ENCODE measurements at regions not wholly inside any gene's neighbourhood (a gene's known extent, or its start where the extent isn't known, plus 50 kb on each side); places are given as distances from the start of the nearest gene placed in this dataset.

DNA sequence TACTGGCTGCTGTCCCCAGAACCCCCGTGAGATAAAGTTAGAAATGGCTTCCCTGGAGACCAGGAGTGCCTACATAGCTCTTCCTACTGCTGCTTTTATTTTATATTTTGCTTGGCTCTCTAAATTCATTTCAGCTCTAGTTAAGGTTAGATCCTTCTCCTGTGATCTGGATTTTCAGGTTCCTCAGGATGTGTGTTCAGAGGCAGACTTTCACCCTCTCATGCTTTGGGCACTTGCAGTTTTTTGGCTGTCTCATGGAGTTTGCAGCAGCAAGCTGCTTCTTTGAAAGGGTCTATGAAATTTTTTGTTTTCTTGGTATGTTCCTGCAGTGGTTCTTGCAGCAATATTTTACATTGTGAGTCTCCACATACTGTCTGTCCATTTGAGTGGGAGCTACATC is 93.3 kb downstream of the ATP23 start:
- H3K4me1 Mint-ChIP-seq (ENCODE audit: low read depth, unreplicated experiment) = no peaks in the 10 kb centered on the region
- CTCF ChIA-PET = no interaction called here
- Histone ChIP-seq H3K9me3 (peaks cover 14% of the 10 kb centered on the region), H3K36me3 (ENCODE audit: control insufficient read depth, insufficient read depth, low read length) (no peaks in the 10 kb centered on the region), H3K4me1 (no peaks in the 10 kb centered on the region), H3K27me3 (replicated peaks; ENCODE audit: control insufficient read depth, insufficient read depth, low read length) (no peaks in the 10 kb centered on the region), H3K4me3 (ENCODE audit: low read depth, low read length) (no peak overlapping the region)
- H3K27me3 Mint-ChIP-seq (ENCODE audit: insufficient read depth, unreplicated experiment) = peaks cover 3% of the 10 kb centered on the region
- no TSS peak for BruUV-seq (replicated peaks)
- DNase-seq = no peak
- H3K4me3 Mint-ChIP-seq (ENCODE audit: unreplicated experiment) = no peak overlapping the region
- H3K36me3 Mint-ChIP-seq (ENCODE audit: insufficient read depth, unreplicated experiment) = no peaks in the 10 kb centered on the region
- H3K9me3 Mint-ChIP-seq (ENCODE audit: unreplicated experiment) = peaks cover 32% of the 10 kb centered on the region
- intact Hi-C loops (cut with micrococcal nuclease; ENCODE audit: unreplicated experiment) = no loop called here
- no peak overlapping the region for H3K27ac Mint-ChIP-seq (ENCODE audit: unreplicated experiment)
- POLR2A ChIA-PET = no interaction called here
- TF ChIP-seq, protein P1, sequence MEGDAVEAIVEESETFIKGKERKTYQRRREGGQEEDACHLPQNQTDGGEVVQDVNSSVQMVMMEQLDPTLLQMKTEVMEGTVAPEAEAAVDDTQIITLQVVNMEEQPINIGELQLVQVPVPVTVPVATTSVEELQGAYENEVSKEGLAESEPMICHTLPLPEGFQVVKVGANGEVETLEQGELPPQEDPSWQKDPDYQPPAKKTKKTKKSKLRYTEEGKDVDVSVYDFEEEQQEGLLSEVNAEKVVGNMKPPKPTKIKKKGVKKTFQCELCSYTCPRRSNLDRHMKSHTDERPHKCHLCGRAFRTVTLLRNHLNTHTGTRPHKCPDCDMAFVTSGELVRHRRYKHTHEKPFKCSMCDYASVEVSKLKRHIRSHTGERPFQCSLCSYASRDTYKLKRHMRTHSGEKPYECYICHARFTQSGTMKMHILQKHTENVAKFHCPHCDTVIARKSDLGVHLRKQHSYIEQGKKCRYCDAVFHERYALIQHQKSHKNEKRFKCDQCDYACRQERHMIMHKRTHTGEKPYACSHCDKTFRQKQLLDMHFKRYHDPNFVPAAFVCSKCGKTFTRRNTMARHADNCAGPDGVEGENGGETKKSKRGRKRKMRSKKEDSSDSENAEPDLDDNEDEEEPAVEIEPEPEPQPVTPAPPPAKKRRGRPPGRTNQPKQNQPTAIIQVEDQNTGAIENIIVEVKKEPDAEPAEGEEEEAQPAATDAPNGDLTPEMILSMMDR (IDR thresholded peaks at IDR 0.05; ENCODE audit: insufficient read depth in 1 of 2, low read depth in 1 of 2, low read length in 1 of 2, severe bottlenecking in 1 of 2, unreplicated experiment in 1 of 2) = no peak

DNA sequence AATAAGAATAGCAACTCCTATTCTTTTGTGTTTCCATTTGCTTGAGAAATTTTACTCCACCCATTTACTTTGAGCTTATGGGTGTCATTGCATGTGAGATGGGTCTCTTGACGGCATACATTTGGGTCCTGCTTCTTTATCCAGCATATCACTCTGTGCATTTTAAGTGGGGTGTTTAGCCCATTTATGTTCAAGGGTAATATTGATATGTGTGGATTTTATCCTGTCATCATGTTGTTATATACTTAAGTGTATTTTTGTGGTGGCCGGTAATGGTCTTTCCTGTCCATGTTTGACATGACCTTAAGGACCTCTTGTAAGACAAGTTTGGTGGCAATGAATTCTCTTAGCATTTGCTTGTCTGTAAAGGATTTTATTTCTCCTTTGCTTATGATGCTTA is 100.1 kb downstream of the ATP23 start:
- Mint-ChIP-seq H3K4me3 (ENCODE audit: unreplicated experiment) (no peak overlapping the region), H3K27ac (ENCODE audit: unreplicated experiment) (no peak overlapping the region), H3K4me1 (ENCODE audit: low read depth, unreplicated experiment) (no peaks in the 10 kb centered on the region), H3K27me3 (ENCODE audit: insufficient read depth, unreplicated experiment) (no peaks in the 10 kb centered on the region), H3K36me3 (ENCODE audit: insufficient read depth, unreplicated experiment) (no peaks in the 10 kb centered on the region), H3K9me3 (ENCODE audit: unreplicated experiment) (peaks cover 7% of the 10 kb centered on the region)
- peaks cover 4% of the 10 kb centered on the region; the same call in 1 of the 2 replicates for H3K9me3 ChIP-seq
- no peak overlapping the region for H3K4me3 ChIP-seq (ENCODE audit: low read depth, low read length)
- CTCF ChIA-PET = no interaction called here
- H3K36me3 ChIP-seq (ENCODE audit: control insufficient read depth, insufficient read depth, low read length) = no peaks in the 10 kb centered on the region
- TF ChIP-seq, protein P1 (IDR thresholded peaks at IDR 0.05; ENCODE audit: insufficient read depth in 1 of 2, low read depth in 1 of 2, low read length in 1 of 2, severe bottlenecking in 1 of 2, unreplicated experiment in 1 of 2) = no peak
- no peaks in the 10 kb centered on the region for H3K27me3 ChIP-seq (replicated peaks; ENCODE audit: control insufficient read depth, insufficient read depth, low read length)
- no TSS peak for BruUV-seq (replicated peaks)
- intact Hi-C loops (cut with micrococcal nuclease; ENCODE audit: unreplicated experiment) = no loop called here
- POLR2A ChIA-PET = no interaction called here
- no peaks in the 10 kb centered on the region for H3K4me1 ChIP-seq
- DNase-seq = no peak

DNA sequence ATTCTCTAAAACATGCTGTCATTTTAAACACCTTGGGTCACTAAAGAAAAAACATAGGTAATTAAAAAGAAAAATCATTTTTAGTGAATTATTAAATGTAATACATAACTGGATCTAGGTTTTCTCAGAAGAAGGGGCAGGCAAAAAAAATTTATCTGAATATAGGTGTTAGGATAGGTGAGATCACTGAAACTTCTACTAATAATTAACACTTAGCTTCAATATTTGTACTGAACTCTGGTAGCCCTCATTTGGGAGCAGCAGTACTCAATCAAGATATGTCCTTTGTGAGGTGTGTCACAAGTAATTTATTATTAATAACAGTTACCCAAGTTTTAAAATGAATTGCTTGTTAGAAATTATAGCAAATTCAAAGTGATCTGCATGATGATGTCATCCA is 103.6 kb downstream of the ATP23 start:
- ChIA-PET POLR2A (no interaction called here), CTCF (no interaction called here)
- no peaks in the 10 kb centered on the region for H3K27me3 ChIP-seq (replicated peaks; ENCODE audit: control insufficient read depth, insufficient read depth, low read length)
- Mint-ChIP-seq H3K4me1 (ENCODE audit: low read depth, unreplicated experiment) (no peaks in the 10 kb centered on the region), H3K27ac (ENCODE audit: unreplicated experiment) (no peak overlapping the region), H3K4me3 (ENCODE audit: unreplicated experiment) (no peak overlapping the region), H3K27me3 (ENCODE audit: insufficient read depth, unreplicated experiment) (peaks cover 8% of the 10 kb centered on the region), H3K36me3 (ENCODE audit: insufficient read depth, unreplicated experiment) (no peaks in the 10 kb centered on the region), H3K9me3 (ENCODE audit: unreplicated experiment) (peaks cover 10% of the 10 kb centered on the region)
- TF ChIP-seq, protein P1 (IDR thresholded peaks at IDR 0.05; ENCODE audit: insufficient read depth in 1 of 2, low read depth in 1 of 2, low read length in 1 of 2, severe bottlenecking in 1 of 2, unreplicated experiment in 1 of 2) = no peak
- no peak for DNase-seq
- H3K9me3 ChIP-seq = no peaks in the 10 kb centered on the region
- BruUV-seq (replicated peaks) = no TSS peak
- no peaks in the 10 kb centered on the region for H3K4me1 ChIP-seq
- intact Hi-C loops (cut with micrococcal nuclease; ENCODE audit: unreplicated experiment) = no loop called here
- H3K36me3 ChIP-seq (ENCODE audit: control insufficient read depth, insufficient read depth, low read length) = no peaks in the 10 kb centered on the region
- no peak overlapping the region for H3K4me3 ChIP-seq (ENCODE audit: low read depth, low read length)
